DND-41 (cell line): ENCODE measurements at regions not wholly inside any gene's neighbourhood (a gene's known extent, or its start where the extent isn't known, plus 50 kb on each side); places are given as distances from the start of the nearest gene placed in this dataset.

ENCODE experiments used
- ATAC-seq: fragments of 200-7000 bp; cut with Tn5 transposase; 3 replicates; pipeline ENCODE4 v1.9.1; 2021; ENCODE audit warnings: low read depth; ENCODE audit not compliant: insufficient read depth
- DNase-seq: peaks from one replicate; pipeline ENCODE4 v3.0.0-alpha.2; 2020
- H2AFZ ChIP-seq: 2 replicates; pipeline ENCODE4 v1.6.0; 2012; ENCODE audit warnings: low read depth, low read length
- H3K27ac ChIP-seq: 2 replicates; pipeline ENCODE4 v1.5.1; 2012; ENCODE audit warnings: low read length, inconsistent platforms
- H3K27me3 ChIP-seq: fragments of 200-600 bp; sonication (generic); 2 replicates; pipeline ENCODE4 v1.6.0; 2012; ENCODE audit warnings: low read length, mild to moderate bottlenecking, inconsistent platforms; ENCODE audit not compliant: insufficient read depth, poor library complexity
- H3K36me3 ChIP-seq: 2 replicates; pipeline ENCODE4 v1.5.1; 2012; ENCODE audit warnings: low read length, inconsistent platforms; ENCODE audit not compliant: insufficient read depth
- H3K4me1 ChIP-seq: 2 replicates; pipeline ENCODE4 v1.5.1; 2012; ENCODE audit warnings: mild to moderate bottlenecking, low read length; ENCODE audit not compliant: insufficient read depth
- H3K4me2 ChIP-seq: 2 replicates; pipeline ENCODE4 v1.6.0; 2012; ENCODE audit warnings: mild to moderate bottlenecking, moderate library complexity, low read length, inconsistent platforms; ENCODE audit not compliant: insufficient read depth
- H3K4me3 ChIP-seq, 2 experiments: fragments of 200-600 bp in 1 of 2; shearing (Covaris generic) in 1 of 2; 2 replicates each; pipeline ENCODE4 v1.5.1; 2012 to 2016; ENCODE audit warnings: inconsistent platforms in 2 of 2, low read length in 2 of 2, mild to moderate bottlenecking in 2 of 2, low read depth in 1 of 2, moderate library complexity in 1 of 2
- H3K79me2 ChIP-seq: 2 replicates; pipeline ENCODE4 v1.6.0; 2012; ENCODE audit warnings: low read length, inconsistent platforms; ENCODE audit not compliant: insufficient read depth
- H3K9ac ChIP-seq: 2 replicates; pipeline ENCODE4 v1.6.0; 2012; ENCODE audit warnings: low read depth, mild to moderate bottlenecking, inconsistent platforms, low read length, moderate library complexity
- H3K9me3 ChIP-seq: 2 replicates; pipeline ENCODE4 v1.5.1; 2012; ENCODE audit warnings: low read length, moderate library complexity, mild to moderate bottlenecking, inconsistent platforms; ENCODE audit not compliant: insufficient read depth, severe bottlenecking
- H4K20me1 ChIP-seq: 2 replicates; pipeline ENCODE4 v1.6.0; 2012; ENCODE audit warnings: low read length; ENCODE audit not compliant: insufficient read depth
- EZH2 ChIP-seq: IDR thresholded peaks from 3 replicates; pipeline ENCODE4 v1.6.1; 2012; ENCODE audit warnings: borderline replicate concordance, low read depth, mild to moderate bottlenecking, moderate library complexity, low read length, inconsistent platforms; ENCODE audit not compliant: severe bottlenecking
- TF ChIP-seq, protein P1 (sequence below): IDR thresholded peaks from 2 replicates; pipeline ENCODE4 v1.5.1; 2012; ENCODE audit warnings: borderline replicate concordance, low read length, moderate library complexity, mild to moderate bottlenecking; ENCODE audit not compliant: poor library complexity, severe bottlenecking; ENCODE audit errors: extremely low read depth

DNA sequence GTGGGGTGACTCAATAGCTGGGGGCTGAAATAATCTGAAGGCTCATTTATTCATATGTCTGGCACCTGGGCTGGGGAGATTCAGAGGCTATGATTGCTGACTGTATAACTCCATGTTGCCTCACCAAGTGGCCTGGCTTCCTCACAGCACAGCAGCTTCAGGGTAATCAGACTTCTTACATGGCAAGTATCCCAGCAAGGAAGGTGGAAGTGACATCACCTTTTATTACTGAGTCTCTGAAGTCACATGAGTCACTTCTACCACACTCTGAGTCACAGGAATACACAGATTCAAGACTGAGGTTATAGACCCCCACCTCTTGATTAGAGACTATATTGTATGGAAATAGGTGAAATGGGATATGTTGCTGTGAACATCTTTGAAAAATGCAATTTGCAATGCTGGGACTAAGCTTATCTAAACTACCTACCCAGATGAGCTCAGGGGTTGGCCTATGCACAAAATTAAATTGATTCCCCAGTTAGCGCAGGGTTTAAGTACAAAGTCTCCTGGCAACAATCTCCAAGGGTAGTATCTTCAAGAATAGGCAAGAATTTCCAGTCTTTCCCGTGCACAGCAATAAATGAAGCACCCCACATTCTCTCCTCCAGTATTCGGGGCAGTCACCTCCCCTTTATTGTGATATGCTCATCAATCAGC is 553.1 kb downstream of the LRRC70 start:
- H3K27me3 ChIP-seq: no peaks in the 10 kb centered on the region
- ATAC-seq (no peak), DNase-seq (no peak)
- H2AFZ ChIP-seq: no peak overlapping the region; the same call in 1 of the 2 replicates
- no peaks in the 10 kb centered on the region for H3K4me1 ChIP-seq
- H3K79me2 ChIP-seq: no peaks in the 10 kb centered on the region
- H4K20me1 ChIP-seq: no peaks in the 10 kb centered on the region
- no peaks in the 10 kb centered on the region for H3K36me3 ChIP-seq
- H3K27ac ChIP-seq: no peak overlapping the region
- no peak for TF ChIP-seq EZH2
- TF ChIP-seq, protein P1, sequence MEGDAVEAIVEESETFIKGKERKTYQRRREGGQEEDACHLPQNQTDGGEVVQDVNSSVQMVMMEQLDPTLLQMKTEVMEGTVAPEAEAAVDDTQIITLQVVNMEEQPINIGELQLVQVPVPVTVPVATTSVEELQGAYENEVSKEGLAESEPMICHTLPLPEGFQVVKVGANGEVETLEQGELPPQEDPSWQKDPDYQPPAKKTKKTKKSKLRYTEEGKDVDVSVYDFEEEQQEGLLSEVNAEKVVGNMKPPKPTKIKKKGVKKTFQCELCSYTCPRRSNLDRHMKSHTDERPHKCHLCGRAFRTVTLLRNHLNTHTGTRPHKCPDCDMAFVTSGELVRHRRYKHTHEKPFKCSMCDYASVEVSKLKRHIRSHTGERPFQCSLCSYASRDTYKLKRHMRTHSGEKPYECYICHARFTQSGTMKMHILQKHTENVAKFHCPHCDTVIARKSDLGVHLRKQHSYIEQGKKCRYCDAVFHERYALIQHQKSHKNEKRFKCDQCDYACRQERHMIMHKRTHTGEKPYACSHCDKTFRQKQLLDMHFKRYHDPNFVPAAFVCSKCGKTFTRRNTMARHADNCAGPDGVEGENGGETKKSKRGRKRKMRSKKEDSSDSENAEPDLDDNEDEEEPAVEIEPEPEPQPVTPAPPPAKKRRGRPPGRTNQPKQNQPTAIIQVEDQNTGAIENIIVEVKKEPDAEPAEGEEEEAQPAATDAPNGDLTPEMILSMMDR: no peak
- no peak overlapping the region for H3K9ac ChIP-seq
- no peak overlapping the region for H3K4me2 ChIP-seq
- no peak overlapping the region for H3K4me3 ChIP-seq
- no peaks in the 10 kb centered on the region for H3K9me3 ChIP-seq

DNA sequence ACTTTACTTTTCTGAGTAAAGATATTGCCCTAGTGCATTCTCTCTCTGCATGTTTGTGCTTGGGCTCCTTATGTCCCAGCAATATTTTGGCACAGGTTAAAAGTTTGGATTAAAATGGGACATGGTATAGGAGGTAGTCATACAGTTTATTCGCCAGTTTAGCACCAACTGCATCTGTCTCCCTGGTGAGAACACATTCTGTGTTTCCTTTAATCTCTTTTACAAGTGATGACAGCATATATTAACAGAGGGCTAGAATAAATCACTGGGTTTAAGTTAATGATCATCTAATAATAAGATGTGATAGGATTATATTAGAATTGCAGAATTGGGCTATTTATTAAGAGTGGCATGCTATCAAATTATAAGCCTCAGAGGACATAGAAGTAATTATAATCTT is 550.1 kb downstream of the LRRC70 start:
- Histone ChIP-seq H3K9ac (no peak overlapping the region), H3K79me2 (no peaks in the 10 kb centered on the region), H3K4me3 (no peak overlapping the region), H3K27me3 (no peaks in the 10 kb centered on the region), H2AFZ (no peak overlapping the region), H3K4me1 (no peaks in the 10 kb centered on the region), H4K20me1 (no peaks in the 10 kb centered on the region), H3K4me2 (no peak overlapping the region), H3K27ac (no peak overlapping the region), H3K36me3 (no peaks in the 10 kb centered on the region), H3K9me3 (no peaks in the 10 kb centered on the region)
- TF ChIP-seq, protein P1: no peak
- no peak for TF ChIP-seq EZH2
- ATAC-seq (no peak), DNase-seq (no peak)

DNA sequence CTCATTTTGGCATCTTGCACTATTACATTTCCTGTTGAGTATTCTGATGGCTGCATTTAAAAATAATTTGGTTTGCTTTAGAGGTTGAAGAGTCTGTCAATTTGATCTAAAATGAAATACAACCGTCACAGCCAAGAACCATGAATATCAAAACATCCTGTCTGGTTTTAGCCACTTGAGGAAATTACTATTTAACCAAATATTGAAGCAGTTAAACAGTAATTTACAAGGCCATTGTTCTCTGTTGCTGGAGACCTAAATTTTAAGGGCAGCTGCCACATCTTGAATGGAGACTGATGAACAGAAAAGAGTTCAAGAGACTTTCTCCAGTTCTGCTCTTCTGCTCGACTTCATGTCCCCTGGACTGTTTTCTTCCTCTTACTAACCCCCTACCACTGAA is 549.4 kb downstream of the LRRC70 start:
- Histone ChIP-seq H3K4me1 (no peaks in the 10 kb centered on the region), H2AFZ (no peak overlapping the region), H3K79me2 (no peaks in the 10 kb centered on the region), H3K27ac (no peak overlapping the region), H3K36me3 (no peaks in the 10 kb centered on the region), H4K20me1 (no peaks in the 10 kb centered on the region), H3K4me3 (no peak overlapping the region), H3K9me3 (no peaks in the 10 kb centered on the region), H3K9ac (no peak overlapping the region), H3K4me2 (no peak overlapping the region), H3K27me3 (no peaks in the 10 kb centered on the region)
- TF ChIP-seq EZH2: no peak
- TF ChIP-seq, protein P1: no peak
- DNase-seq (no peak), ATAC-seq (no peak)
